ENCODE measurements at regions not wholly inside any gene's neighbourhood (a gene's known extent, or its start where the extent isn't known, plus 50 kb on each side); places are given as distances from the start of the nearest gene placed in this dataset.

DNA sequence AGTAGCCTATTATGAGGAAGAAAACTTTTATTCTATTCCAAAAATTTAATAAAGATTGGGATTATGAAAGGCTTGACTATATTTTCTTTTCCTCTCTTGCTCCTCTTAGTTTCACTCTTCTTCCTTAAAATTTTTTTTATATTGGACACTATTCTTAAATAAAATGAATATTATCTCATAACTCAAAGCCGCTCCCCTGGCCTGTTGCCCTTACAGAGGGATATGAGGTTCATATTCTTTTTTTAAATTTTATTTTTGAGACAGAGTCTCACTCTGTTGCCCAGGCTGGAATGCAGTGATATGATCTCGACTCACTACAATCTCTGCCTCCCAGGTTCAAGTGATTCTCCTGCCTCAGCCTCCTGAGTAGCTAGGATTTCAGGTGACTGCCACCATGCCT lies 106.8 kb upstream of the MPDZ start:
- Histone ChIP-seq H2AFZ (ENCODE audit: low read depth, low read length) (no peak overlapping the region), H3K4me3 (replicated peaks in 1 of 3; ENCODE audit: insufficient read depth in 1 of 3, low read depth in 1 of 3, low read length in 3 of 3) (no peak overlapping the region), H3K4me2 (ENCODE audit: insufficient read depth, low read length) (no peak overlapping the region), H3K9me3 (replicated peaks; ENCODE audit: control insufficient read depth, insufficient read depth, low read length) (no peaks in the 10 kb centered on the region), H4K20me1 (replicated peaks; ENCODE audit: control insufficient read depth, extremely low read depth, insufficient read depth, low read length) (no peaks in the 10 kb centered on the region), H3K9ac (replicated peaks; ENCODE audit: extremely low read depth, insufficient read depth, low read length) (no peak overlapping the region), H3K9me1 (replicated peaks; ENCODE audit: control insufficient read depth, extremely low read depth, insufficient read depth, low read length) (no peaks in the 10 kb centered on the region), H3K4me1 (ENCODE audit: control insufficient read depth, extremely low read depth, insufficient read depth, low read length) (peaks cover 8% of the 10 kb centered on the region), H3K36me3 (ENCODE audit: control insufficient read depth in 2 of 2, extremely low read depth in 1 of 2, insufficient read depth in 2 of 2, low read length in 2 of 2) (no peaks in the 10 kb centered on the region), H3K27me3 (ENCODE audit: control insufficient read depth in 2 of 2, insufficient read depth in 2 of 2, low read length in 2 of 2) (no peaks in the 10 kb centered on the region), H3K27ac (ENCODE audit: insufficient read depth, low read depth, low read length) (no peak overlapping the region), H3K79me2 (ENCODE audit: control insufficient read depth, insufficient read depth, low read length) (no peaks in the 10 kb centered on the region)
- FAIRE-seq = no peak
- dilution Hi-C loops (cut with MboI; ENCODE audit: extremely low pct_ligation_motif_present, low sequenced_read_pairs) = no loop called here
- ChIA-PET POLR2A (no interaction called here), CTCF (no interaction called here)
- intact Hi-C loops (cut with micrococcal nuclease) = no loop called here
- no peak for DNase-seq (ENCODE audit: low read depth, low spot score)
- BruUV-seq (replicated peaks) = no TSS peak
- no peak for TF ChIP-seq GATA2 (IDR thresholded peaks at IDR 0.05; ENCODE audit: insufficient read depth, insufficient read length, low read depth, low read length)
- no peak for TF ChIP-seq EZH2 (IDR thresholded peaks at IDR 0.05; ENCODE audit: borderline replicate concordance, low read depth, low read length, severe bottlenecking)
- TF ChIP-seq MYC (IDR thresholded peaks at IDR 0.05; ENCODE audit: low read depth, low read length) = no peak
- no peak for TF ChIP-seq POLR2A (IDR thresholded peaks at IDR 0.05; ENCODE audit: low read depth, low read length)
- no peak for TF ChIP-seq FOS (IDR thresholded peaks at IDR 0.05; ENCODE audit: borderline replicate concordance, insufficient read depth, low read length)
- no peak for TF ChIP-seq JUN (IDR thresholded peaks at IDR 0.05; ENCODE audit: borderline replicate concordance, insufficient read depth, insufficient read length, low read depth)
- TF ChIP-seq, protein P1, sequence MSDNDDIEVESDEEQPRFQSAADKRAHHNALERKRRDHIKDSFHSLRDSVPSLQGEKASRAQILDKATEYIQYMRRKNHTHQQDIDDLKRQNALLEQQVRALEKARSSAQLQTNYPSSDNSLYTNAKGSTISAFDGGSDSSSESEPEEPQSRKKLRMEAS (IDR thresholded peaks at IDR 0.05; ENCODE audit: insufficient read depth, insufficient read length) = no peak
- TF ChIP-seq, protein P2, sequence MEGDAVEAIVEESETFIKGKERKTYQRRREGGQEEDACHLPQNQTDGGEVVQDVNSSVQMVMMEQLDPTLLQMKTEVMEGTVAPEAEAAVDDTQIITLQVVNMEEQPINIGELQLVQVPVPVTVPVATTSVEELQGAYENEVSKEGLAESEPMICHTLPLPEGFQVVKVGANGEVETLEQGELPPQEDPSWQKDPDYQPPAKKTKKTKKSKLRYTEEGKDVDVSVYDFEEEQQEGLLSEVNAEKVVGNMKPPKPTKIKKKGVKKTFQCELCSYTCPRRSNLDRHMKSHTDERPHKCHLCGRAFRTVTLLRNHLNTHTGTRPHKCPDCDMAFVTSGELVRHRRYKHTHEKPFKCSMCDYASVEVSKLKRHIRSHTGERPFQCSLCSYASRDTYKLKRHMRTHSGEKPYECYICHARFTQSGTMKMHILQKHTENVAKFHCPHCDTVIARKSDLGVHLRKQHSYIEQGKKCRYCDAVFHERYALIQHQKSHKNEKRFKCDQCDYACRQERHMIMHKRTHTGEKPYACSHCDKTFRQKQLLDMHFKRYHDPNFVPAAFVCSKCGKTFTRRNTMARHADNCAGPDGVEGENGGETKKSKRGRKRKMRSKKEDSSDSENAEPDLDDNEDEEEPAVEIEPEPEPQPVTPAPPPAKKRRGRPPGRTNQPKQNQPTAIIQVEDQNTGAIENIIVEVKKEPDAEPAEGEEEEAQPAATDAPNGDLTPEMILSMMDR (IDR thresholded peaks at IDR 0.05; ENCODE audit: extremely low read depth in 1 of 2, insufficient read depth in 1 of 2, low read depth in 1 of 2, low read length in 2 of 2) = no peak
- TF ChIP-seq POLR2AphosphoS5 (IDR thresholded peaks at IDR 0.05; ENCODE audit: insufficient read depth, low read depth, low read length) = no peak

Measured in endothelial cell of umbilical vein (primary cell).